ENCODE measurements at regions not wholly inside any gene's neighbourhood (a gene's known extent, or its start where the extent isn't known, plus 50 kb on each side); places are given as distances from the start of the nearest gene placed in this dataset.

- DNase-seq (ENCODE audit: low spot score): no peak
Measured at GRCh38 chr21:18954441-18954844, 550.9 kb upstream of the TMPRSS15 start.

- DNase-seq (ENCODE audit: low spot score): no peak
Measured at GRCh38 chr21:18959817-18960216, 556.2 kb upstream of the TMPRSS15 start.

- no peak for DNase-seq (ENCODE audit: low spot score)
Measured at GRCh38 chr21:18960306-18960705, 556.7 kb upstream of the TMPRSS15 start.

- DNase-seq (ENCODE audit: low spot score): no peak
Measured at GRCh38 chr21:18970416-18970815, 566.8 kb upstream of the TMPRSS15 start.

GRCh38 chr21:18970941-18971340 is 567.4 kb upstream of the TMPRSS15 start:
- no peak for DNase-seq (ENCODE audit: low spot score)

GRCh38 chr21:18985584-18985983 is 582.0 kb upstream of the TMPRSS15 start:
- no peak for DNase-seq (ENCODE audit: low spot score)

- no peak for DNase-seq (ENCODE audit: low spot score)
Measured at GRCh38 chr21:18986197-18986596, 582.6 kb upstream of the TMPRSS15 start.

- no peak for DNase-seq (ENCODE audit: low spot score)
Measured at GRCh38 chr21:18987520-18988026, 584.0 kb upstream of the TMPRSS15 start.

GRCh38 chr21:18989953-18990495 is 586.4 kb upstream of the TMPRSS15 start:
- no peak for DNase-seq (ENCODE audit: low spot score)

- no peak for DNase-seq (ENCODE audit: low spot score)
Measured at GRCh38 chr21:18991846-18992245, 588.3 kb upstream of the TMPRSS15 start.

GRCh38 chr21:19010251-19010650 is 606.7 kb upstream of the TMPRSS15 start:
- DNase-seq (ENCODE audit: low spot score): no peak

GRCh38 chr21:19010996-19011395 is 607.4 kb upstream of the TMPRSS15 start:
- no peak for DNase-seq (ENCODE audit: low spot score)

GRCh38 chr21:19011451-19011850 is 607.9 kb upstream of the TMPRSS15 start:
- DNase-seq (ENCODE audit: low spot score): no peak

GRCh38 chr21:19013916-19014315 is 610.3 kb upstream of the TMPRSS15 start:
- no peak for DNase-seq (ENCODE audit: low spot score)

- DNase-seq (ENCODE audit: low spot score): no peak
Measured at GRCh38 chr21:19018529-19018928, 614.9 kb upstream of the TMPRSS15 start.

GRCh38 chr21:19022978-19023377 is 619.4 kb upstream of the TMPRSS15 start:
- DNase-seq (ENCODE audit: low spot score): no peak

- DNase-seq (ENCODE audit: low spot score): no peak
Measured at GRCh38 chr21:19026911-19027310, 623.3 kb upstream of the TMPRSS15 start.

- DNase-seq (ENCODE audit: low spot score): no peak
Measured at GRCh38 chr21:19029816-19030215, 626.2 kb upstream of the TMPRSS15 start.

- no peak for DNase-seq (ENCODE audit: low spot score)
Measured at GRCh38 chr21:19031953-19032352, 628.4 kb upstream of the TMPRSS15 start.

GRCh38 chr21:19034041-19034440 is 630.5 kb upstream of the TMPRSS15 start:
- no peak for DNase-seq (ENCODE audit: low spot score)

- no peak for DNase-seq (ENCODE audit: low spot score)
Measured at GRCh38 chr21:19034560-19034959, 631.0 kb upstream of the TMPRSS15 start.

- no peak for DNase-seq (ENCODE audit: low spot score)
Measured at GRCh38 chr21:19045876-19046275, 642.3 kb upstream of the TMPRSS15 start.

GRCh38 chr21:19048098-19048672 is 644.6 kb upstream of the TMPRSS15 start:
- no peak for DNase-seq (ENCODE audit: low spot score)

GRCh38 chr21:19049567-19049966 is 646.0 kb upstream of the TMPRSS15 start:
- no peak for DNase-seq (ENCODE audit: low spot score)
